Astrocyte (in vitro differentiated cells and primary cell): ENCODE measurements at regions not wholly inside any gene's neighbourhood (a gene's known extent, or its start where the extent isn't known, plus 50 kb on each side); places are given as distances from the start of the nearest gene placed in this dataset.
A peak's percentile ranks its signal among the peaks of the same experiment; 100 is the strongest.

Source experiments
- DNase-seq: peaks from one replicate; pipeline ENCODE4 v3.0.0-alpha.2; 2010; ENCODE audit warnings: low read depth
- FAIRE-seq: peaks from 2 replicates; lab custom pipeline; 2011; peaks lifted over from hg19 to GRCh38; lab: Jason Lieb, UNC
- H2AFZ ChIP-seq: 2 replicates; pipeline ENCODE4 v1.6.0; 2012; ENCODE audit warnings: low read depth, low read length, inconsistent platforms
- H3K27ac ChIP-seq: 2 replicates; pipeline ENCODE4 v1.5.1; 2011; ENCODE audit warnings: low read depth, low read length, inconsistent platforms
- H3K27me3 ChIP-seq: 2 replicates; pipeline ENCODE4 v1.6.0; 2011; ENCODE audit warnings: low read length, inconsistent platforms; ENCODE audit not compliant: insufficient read depth
- H3K36me3 ChIP-seq: 2 replicates; pipeline ENCODE4 v1.5.1; 2011; ENCODE audit warnings: low read length, inconsistent platforms; ENCODE audit not compliant: insufficient read depth
- H3K4me1 ChIP-seq: 2 replicates; pipeline ENCODE4 v1.5.1; 2011; ENCODE audit warnings: low read length, inconsistent platforms; ENCODE audit not compliant: insufficient read depth
- H3K4me2 ChIP-seq: 2 replicates; pipeline ENCODE4 v1.6.0; 2012; ENCODE audit warnings: low read length, inconsistent platforms
- H3K4me3 ChIP-seq: 2 replicates; pipeline ENCODE4 v1.5.1; 2011; ENCODE audit warnings: low read depth, mild to moderate bottlenecking, low read length, inconsistent platforms; ENCODE audit not compliant: insufficient read depth
- H3K79me2 ChIP-seq: 2 replicates; pipeline ENCODE4 v1.6.0; 2012; ENCODE audit warnings: mild to moderate bottlenecking, low read length, inconsistent platforms; ENCODE audit not compliant: insufficient read depth
- H3K9ac ChIP-seq: 2 replicates; pipeline ENCODE4 v1.6.0; 2012; ENCODE audit warnings: mild to moderate bottlenecking, low read length, inconsistent platforms
- H3K9me3 ChIP-seq: 2 replicates; pipeline ENCODE4 v1.5.1; 2012; ENCODE audit warnings: low read depth, mild to moderate bottlenecking, low read length, inconsistent platforms; ENCODE audit not compliant: insufficient read depth
- H4K20me1 ChIP-seq: 2 replicates; pipeline ENCODE4 v1.6.0; 2012; ENCODE audit warnings: low read length, inconsistent platforms; ENCODE audit not compliant: insufficient read depth
- H3K27ac Mint-ChIP-seq: one replicate; pipeline ENCODE4 v1.8.0; 2021; ENCODE audit warnings: mild to moderate bottlenecking, mixed read lengths; ENCODE audit not compliant: unreplicated experiment
- H3K27me3 Mint-ChIP-seq: one replicate; pipeline ENCODE4 v1.8.0; 2021; ENCODE audit warnings: low read depth, mixed read lengths; ENCODE audit not compliant: unreplicated experiment
- H3K36me3 Mint-ChIP-seq: one replicate; pipeline ENCODE4 v1.8.0; 2021; ENCODE audit warnings: low read depth, mixed read lengths; ENCODE audit not compliant: unreplicated experiment
- H3K4me1 Mint-ChIP-seq: one replicate; pipeline ENCODE4 v1.8.0; 2021; ENCODE audit warnings: low read depth, mixed read lengths; ENCODE audit not compliant: unreplicated experiment
- H3K4me3 Mint-ChIP-seq: one replicate; pipeline ENCODE4 v1.8.0; 2021; ENCODE audit warnings: mild to moderate bottlenecking, moderate library complexity, mixed read lengths; ENCODE audit not compliant: unreplicated experiment
- H3K9me3 Mint-ChIP-seq: one replicate; pipeline ENCODE4 v1.8.0; 2021; ENCODE audit warnings: mild to moderate bottlenecking, mixed read lengths; ENCODE audit not compliant: unreplicated experiment
- EZH2 ChIP-seq: IDR thresholded peaks from 2 replicates; pipeline ENCODE4 v1.6.1; 2012; ENCODE audit warnings: mild to moderate bottlenecking, low read length, inconsistent platforms; ENCODE audit not compliant: insufficient read depth
- TF ChIP-seq, protein P1 (sequence below): IDR thresholded peaks from 2 replicates; pipeline ENCODE4 v1.5.1; 2011; ENCODE audit warnings: low read depth, mild to moderate bottlenecking, inconsistent platforms, low read length, moderate library complexity; ENCODE audit not compliant: insufficient read depth

DNA sequence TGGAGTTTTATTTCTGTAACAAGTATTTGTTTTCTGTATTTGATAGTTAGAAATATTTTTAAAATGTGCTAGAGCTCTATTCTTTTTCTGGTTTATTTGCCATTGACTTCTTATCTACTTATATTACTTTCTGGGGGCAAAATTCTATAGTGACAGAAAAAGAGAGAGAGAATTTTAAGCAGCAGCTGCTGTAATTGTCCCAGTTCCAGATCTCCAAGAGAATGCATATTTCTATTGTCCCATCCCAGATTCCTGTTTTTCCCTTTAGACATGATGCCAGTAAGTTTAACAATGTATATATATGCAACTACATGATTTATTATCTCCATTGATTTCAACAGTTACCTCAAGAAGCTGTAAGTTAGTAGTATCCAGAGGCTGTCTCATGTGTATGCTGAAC is 541.7 kb upstream of the ZNF385D start:
- H2AFZ ChIP-seq, result no peak overlapping the region
- Mint-ChIP-seq H3K27ac (no peak overlapping the region), H3K4me3 (no peak overlapping the region), H3K4me1 (no peaks in the 10 kb centered on the region), H3K9me3 (no peaks in the 10 kb centered on the region), H3K27me3 (peaks cover 4% of the 10 kb centered on the region), H3K36me3 (no peaks in the 10 kb centered on the region)
- H3K4me2 ChIP-seq, result no peak overlapping the region
- no peaks in the 10 kb centered on the region for H3K9me3 ChIP-seq
- no peak for TF ChIP-seq EZH2
- TF ChIP-seq, protein P1, sequence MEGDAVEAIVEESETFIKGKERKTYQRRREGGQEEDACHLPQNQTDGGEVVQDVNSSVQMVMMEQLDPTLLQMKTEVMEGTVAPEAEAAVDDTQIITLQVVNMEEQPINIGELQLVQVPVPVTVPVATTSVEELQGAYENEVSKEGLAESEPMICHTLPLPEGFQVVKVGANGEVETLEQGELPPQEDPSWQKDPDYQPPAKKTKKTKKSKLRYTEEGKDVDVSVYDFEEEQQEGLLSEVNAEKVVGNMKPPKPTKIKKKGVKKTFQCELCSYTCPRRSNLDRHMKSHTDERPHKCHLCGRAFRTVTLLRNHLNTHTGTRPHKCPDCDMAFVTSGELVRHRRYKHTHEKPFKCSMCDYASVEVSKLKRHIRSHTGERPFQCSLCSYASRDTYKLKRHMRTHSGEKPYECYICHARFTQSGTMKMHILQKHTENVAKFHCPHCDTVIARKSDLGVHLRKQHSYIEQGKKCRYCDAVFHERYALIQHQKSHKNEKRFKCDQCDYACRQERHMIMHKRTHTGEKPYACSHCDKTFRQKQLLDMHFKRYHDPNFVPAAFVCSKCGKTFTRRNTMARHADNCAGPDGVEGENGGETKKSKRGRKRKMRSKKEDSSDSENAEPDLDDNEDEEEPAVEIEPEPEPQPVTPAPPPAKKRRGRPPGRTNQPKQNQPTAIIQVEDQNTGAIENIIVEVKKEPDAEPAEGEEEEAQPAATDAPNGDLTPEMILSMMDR, result no peak
- no peak overlapping the region for H3K4me3 ChIP-seq
- H3K27me3 ChIP-seq, result no peaks in the 10 kb centered on the region
- H3K27ac ChIP-seq, result no peak overlapping the region
- no peaks in the 10 kb centered on the region for H3K36me3 ChIP-seq
- no peak overlapping the region for H3K9ac ChIP-seq
- H3K79me2 ChIP-seq, result no peaks in the 10 kb centered on the region
- FAIRE-seq, result no peak
- H3K4me1 ChIP-seq, result no peaks in the 10 kb centered on the region
- H4K20me1 ChIP-seq, result no peaks in the 10 kb centered on the region
- no peak for DNase-seq

DNA sequence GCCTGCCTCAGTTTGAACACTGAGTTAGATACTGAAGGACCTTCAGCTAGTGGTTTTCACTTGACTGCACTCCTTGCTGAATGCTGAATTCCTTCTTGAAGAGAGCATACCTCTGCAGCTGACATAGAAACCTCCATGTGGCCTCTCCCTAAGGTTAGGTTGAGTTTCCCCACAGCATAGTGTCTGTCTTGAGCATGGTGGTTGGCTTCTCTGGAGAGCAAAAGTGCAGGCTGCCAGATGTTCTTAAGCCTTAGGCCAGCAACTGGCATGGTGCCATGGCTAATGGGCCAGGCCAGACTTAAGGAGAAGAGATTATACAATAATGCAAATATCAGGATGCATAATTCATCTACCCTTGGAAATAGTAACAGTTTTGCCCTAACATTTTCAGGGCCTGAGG is 545.6 kb upstream of the ZNF385D start:
- H3K9ac ChIP-seq, result no peak overlapping the region
- Mint-ChIP-seq H3K36me3 (no peaks in the 10 kb centered on the region), H3K27me3 (no peaks in the 10 kb centered on the region), H3K4me1 (no peaks in the 10 kb centered on the region), H3K9me3 (peaks cover 2% of the 10 kb centered on the region), H3K4me3 (no peak overlapping the region), H3K27ac (no peak overlapping the region)
- FAIRE-seq (no peak), DNase-seq (peak; percentile 1)
- H3K27me3 ChIP-seq, result no peaks in the 10 kb centered on the region
- no peak overlapping the region for H3K27ac ChIP-seq
- no peak overlapping the region for H2AFZ ChIP-seq
- H3K9me3 ChIP-seq, result no peaks in the 10 kb centered on the region
- H4K20me1 ChIP-seq, result no peaks in the 10 kb centered on the region
- no peaks in the 10 kb centered on the region for H3K36me3 ChIP-seq
- H3K79me2 ChIP-seq, result no peaks in the 10 kb centered on the region
- no peak overlapping the region for H3K4me2 ChIP-seq
- no peak overlapping the region for H3K4me3 ChIP-seq
- H3K4me1 ChIP-seq, result no peaks in the 10 kb centered on the region
- no peak for TF ChIP-seq EZH2

DNA sequence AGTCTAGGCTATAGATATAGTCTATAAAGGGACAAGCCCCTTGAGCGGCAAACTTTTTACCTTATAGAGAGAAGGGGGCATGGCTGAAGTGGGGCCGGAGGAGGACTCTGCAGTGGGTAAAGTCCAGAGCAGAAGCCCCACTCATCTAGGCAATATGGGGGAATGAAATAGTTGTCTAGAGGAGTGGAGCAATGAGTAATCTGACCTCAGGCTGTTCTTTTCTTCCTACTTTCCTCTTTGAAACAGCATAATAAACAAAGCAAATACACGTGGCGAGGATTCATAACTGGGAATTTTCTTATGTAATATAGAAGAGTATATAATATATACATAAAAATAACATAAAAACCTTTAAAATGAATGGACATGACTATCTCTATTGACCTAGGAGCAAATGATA is 546.4 kb upstream of the ZNF385D start:
- no peaks in the 10 kb centered on the region for H3K4me1 ChIP-seq
- no peaks in the 10 kb centered on the region for H4K20me1 ChIP-seq
- no peak overlapping the region for H3K9ac ChIP-seq
- H3K27ac Mint-ChIP-seq, result no peak overlapping the region
- no peaks in the 10 kb centered on the region for H3K9me3 ChIP-seq
- no peak overlapping the region for H3K4me3 Mint-ChIP-seq
- DNase-seq (no peak), FAIRE-seq (no peak)
- H3K79me2 ChIP-seq, result no peaks in the 10 kb centered on the region
- no peak for TF ChIP-seq EZH2
- TF ChIP-seq, protein P1, result no peak
- no peak overlapping the region for H3K4me2 ChIP-seq
- no peaks in the 10 kb centered on the region for H3K27me3 ChIP-seq
- no peaks in the 10 kb centered on the region for H3K36me3 Mint-ChIP-seq
- no peak overlapping the region for H2AFZ ChIP-seq
- H3K9me3 Mint-ChIP-seq, result peaks cover 2% of the 10 kb centered on the region
- no peak overlapping the region for H3K4me3 ChIP-seq
- H3K4me1 Mint-ChIP-seq, result no peaks in the 10 kb centered on the region
- no peaks in the 10 kb centered on the region for H3K36me3 ChIP-seq
- H3K27me3 Mint-ChIP-seq, result no peaks in the 10 kb centered on the region
- H3K27ac ChIP-seq, result no peak overlapping the region
